GM13977 (cell line): ENCODE measurements at regions not wholly inside any gene's neighbourhood (a gene's known extent, or its start where the extent isn't known, plus 50 kb on each side); places are given as distances from the start of the nearest gene placed in this dataset.

ENCODE experiments used
- DNase-seq: peaks from one replicate; pipeline ENCODE4 v3.0.0; 2012; ENCODE audit warnings: low spot score
- in situ Hi-C: fragments of 300-500 bp; cut with MboI; formaldehyde crosslinking; loops from one replicate; pipeline ENCODE4 v1.12.0; 2022; ENCODE audit warnings: low sequenced_read_pairs, low pct_unique_long_range_greater_than_20kb, mixed read lengths, inconsistent platforms; ENCODE audit not compliant: unreplicated experiment
- TF ChIP-seq, protein P1 (sequence below): IDR thresholded peaks from 2 replicates; pipeline ENCODE4 v1.5.1; 2012; ENCODE audit warnings: mild to moderate bottlenecking, control low read depth; ENCODE audit not compliant: insufficient read depth; ENCODE audit errors: extremely low read depth, missing control alignments

DNA sequence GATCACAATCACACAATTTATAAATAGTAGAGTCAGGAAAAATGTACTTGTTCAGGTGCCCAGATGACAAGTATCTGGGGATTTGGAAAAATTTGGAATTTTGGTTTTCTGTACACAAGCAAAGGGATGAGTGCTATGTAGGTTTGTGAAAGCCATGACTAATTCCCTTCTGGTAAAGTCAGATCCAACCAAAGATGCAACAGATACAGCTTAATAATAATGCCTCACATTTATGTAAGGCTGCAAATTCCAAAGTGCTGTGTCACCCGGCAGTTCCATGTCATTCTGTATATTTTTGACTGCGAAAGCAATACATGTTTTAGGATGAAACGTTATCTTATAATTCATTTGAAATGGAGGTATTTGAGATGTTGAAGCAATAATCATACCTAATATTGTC lies 102.7 kb upstream of the AGBL1 start:
- TF ChIP-seq, protein P1, sequence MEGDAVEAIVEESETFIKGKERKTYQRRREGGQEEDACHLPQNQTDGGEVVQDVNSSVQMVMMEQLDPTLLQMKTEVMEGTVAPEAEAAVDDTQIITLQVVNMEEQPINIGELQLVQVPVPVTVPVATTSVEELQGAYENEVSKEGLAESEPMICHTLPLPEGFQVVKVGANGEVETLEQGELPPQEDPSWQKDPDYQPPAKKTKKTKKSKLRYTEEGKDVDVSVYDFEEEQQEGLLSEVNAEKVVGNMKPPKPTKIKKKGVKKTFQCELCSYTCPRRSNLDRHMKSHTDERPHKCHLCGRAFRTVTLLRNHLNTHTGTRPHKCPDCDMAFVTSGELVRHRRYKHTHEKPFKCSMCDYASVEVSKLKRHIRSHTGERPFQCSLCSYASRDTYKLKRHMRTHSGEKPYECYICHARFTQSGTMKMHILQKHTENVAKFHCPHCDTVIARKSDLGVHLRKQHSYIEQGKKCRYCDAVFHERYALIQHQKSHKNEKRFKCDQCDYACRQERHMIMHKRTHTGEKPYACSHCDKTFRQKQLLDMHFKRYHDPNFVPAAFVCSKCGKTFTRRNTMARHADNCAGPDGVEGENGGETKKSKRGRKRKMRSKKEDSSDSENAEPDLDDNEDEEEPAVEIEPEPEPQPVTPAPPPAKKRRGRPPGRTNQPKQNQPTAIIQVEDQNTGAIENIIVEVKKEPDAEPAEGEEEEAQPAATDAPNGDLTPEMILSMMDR, result no peak
- in situ Hi-C loops, result no loop called here
- DNase-seq, result no peak

DNA sequence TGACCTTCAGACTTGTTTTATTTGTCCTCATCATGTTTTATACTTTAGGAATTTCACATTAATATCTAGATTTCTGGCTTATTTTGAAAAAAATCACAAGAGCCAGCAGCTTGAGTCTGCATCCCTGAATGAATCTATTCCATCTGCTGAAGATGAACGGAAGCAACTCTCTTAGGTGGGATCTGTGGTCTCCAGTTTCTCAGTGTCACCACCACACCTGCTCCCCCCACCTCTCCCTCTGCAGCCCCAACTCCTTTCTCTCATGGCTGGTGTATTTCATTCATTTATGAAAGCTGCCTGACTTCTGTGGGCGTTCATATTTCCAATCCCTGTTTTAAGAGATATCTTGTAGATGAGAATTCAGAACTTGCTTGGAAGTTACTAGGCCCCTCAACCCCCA lies 102.1 kb upstream of the AGBL1 start:
- no peak for DNase-seq
- TF ChIP-seq, protein P1, result no peak
- in situ Hi-C loops, result no loop called here

DNA sequence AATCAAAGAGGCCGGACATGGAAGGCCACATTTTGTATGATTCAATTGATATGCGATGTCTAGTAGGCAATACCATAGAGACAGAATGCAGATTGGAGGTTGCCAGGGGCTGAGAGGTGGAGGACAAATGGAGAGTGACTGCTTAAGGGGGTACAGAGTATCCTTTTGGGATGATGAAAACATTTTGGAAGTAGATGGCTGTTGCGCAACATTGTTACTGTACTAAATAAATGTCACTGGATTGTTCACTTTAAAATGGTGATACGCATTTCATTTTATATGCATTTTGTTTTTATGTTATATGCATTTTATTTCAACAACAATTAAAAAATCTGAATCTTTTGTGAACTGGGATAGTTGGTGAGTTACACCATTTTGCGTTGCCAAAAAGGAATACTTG lies 99.7 kb upstream of the AGBL1 start:
- in situ Hi-C loops, result no loop called here
- DNase-seq, result no peak

DNA sequence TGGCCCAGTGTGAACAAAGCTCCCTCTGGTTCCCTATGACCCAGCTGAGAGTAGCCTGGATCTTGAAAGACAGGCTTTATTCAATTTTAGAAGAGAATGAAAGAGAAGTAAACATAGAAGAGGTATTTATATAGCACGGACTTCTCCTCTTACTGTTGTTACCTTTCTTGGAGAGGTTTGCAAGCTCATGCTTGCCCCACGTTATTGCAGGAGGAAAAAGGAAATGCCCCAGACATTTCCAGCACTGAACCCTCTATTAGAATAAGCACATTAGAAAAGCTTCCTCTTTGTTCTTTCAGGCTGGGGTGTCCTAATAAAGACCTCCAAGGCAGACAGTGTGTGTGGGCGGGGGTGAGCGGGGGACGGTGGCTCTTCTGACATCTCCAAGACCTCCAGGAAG lies 98.7 kb upstream of the AGBL1 start:
- in situ Hi-C loops, result no loop called here
- no peak for DNase-seq
- TF ChIP-seq, protein P1, result no peak

More for the DNA sequence above, 99.7 kb upstream of the AGBL1 start:
- TF ChIP-seq, protein P1, result no peak

DNA sequence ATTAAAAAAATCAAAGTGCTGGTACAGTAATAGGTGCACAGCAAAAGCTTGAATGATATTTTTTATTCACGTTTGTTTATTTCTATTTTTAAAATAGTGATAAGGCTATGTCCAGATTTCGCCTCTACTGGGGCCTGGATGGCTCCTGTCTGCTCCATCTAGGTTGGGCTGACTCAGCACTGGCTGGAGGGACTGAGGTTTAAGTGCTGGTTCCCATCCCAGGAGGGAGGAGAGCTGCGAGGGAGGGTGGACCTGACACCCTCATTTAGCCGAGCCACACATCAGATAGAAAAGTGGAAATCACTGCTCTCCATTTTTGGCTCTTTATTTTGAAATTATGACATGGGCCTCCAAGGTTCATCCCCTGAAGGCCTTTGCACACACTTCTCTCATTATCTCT lies 95.4 kb upstream of the AGBL1 start:
- DNase-seq, result no peak
- in situ Hi-C loops, result no loop called here
- TF ChIP-seq, protein P1, result no peak

DNA sequence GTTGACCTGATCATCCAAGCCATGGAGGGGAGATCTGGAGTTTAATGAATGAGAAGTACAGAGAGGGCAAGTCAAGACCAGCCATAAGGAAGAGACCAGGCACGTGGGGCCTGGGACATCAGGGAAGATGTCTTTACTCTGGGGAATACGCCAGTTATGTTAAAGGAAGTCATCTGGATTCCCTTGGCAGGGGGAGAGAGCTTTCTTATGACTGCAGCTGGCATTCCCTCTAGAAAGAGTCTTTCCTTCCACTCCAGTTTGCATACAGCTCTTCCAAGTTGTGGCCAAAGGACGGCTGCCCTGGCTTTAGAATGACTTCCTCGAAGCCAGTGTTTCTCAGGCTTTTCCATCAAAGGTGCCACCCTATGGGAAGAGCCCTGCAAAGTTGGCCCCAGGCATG lies 93.6 kb upstream of the AGBL1 start:
- TF ChIP-seq, protein P1, result no peak
- DNase-seq, result no peak
- in situ Hi-C loops, result no loop called here

DNA sequence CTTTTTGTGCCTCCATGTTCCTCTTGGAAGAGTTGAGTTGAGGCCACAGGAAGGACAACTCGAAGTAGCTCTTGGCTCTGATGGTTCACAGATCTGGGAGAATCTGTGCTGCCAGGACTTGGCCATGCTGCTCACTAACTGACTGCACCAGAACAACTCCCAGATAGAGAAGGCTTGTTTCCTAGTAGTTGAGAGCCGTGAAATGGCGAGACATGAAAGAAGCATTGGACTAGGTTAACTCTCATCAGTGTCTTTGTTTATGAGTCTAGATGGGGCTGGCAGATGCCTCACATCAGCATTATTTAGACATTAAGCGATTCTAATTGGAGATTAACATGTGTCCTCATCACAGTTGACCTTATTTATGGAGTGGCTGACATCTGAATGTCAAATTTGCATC lies 92.9 kb upstream of the AGBL1 start:
- TF ChIP-seq, protein P1, result no peak
- DNase-seq, result no peak
- in situ Hi-C loops, result no loop called here
